ENCODE measurements at regions not wholly inside any gene's neighbourhood (a gene's known extent, or its start where the extent isn't known, plus 50 kb on each side); places are given as distances from the start of the nearest gene placed in this dataset.
A peak's percentile ranks its signal among the peaks of the same experiment; 100 is the strongest.

GRCh38 chr6:120826253-120826652 is 508.0 kb downstream of the TBC1D32 start:
- TF ChIP-seq, protein P1, sequence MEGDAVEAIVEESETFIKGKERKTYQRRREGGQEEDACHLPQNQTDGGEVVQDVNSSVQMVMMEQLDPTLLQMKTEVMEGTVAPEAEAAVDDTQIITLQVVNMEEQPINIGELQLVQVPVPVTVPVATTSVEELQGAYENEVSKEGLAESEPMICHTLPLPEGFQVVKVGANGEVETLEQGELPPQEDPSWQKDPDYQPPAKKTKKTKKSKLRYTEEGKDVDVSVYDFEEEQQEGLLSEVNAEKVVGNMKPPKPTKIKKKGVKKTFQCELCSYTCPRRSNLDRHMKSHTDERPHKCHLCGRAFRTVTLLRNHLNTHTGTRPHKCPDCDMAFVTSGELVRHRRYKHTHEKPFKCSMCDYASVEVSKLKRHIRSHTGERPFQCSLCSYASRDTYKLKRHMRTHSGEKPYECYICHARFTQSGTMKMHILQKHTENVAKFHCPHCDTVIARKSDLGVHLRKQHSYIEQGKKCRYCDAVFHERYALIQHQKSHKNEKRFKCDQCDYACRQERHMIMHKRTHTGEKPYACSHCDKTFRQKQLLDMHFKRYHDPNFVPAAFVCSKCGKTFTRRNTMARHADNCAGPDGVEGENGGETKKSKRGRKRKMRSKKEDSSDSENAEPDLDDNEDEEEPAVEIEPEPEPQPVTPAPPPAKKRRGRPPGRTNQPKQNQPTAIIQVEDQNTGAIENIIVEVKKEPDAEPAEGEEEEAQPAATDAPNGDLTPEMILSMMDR (optimal IDR thresholded peaks at IDR 0.05 in 1 of 3, IDR thresholded peaks at IDR 0.05 in 1 of 3, conservative IDR thresholded peaks at IDR 0.05 in 1 of 3; ENCODE audit: extremely low read depth in 1 of 3, insufficient read depth in 2 of 3, low read length in 3 of 3) = peak; percentile 61 to 75 (median 62)
- no peak for TF ChIP-seq EZH2 (IDR thresholded peaks at IDR 0.05; ENCODE audit: low read length)

All from keratinocyte (primary cell).